Right kidney (tissue), 1 donor: ENCODE measurements at regions not wholly inside any gene's neighbourhood (a gene's known extent, or its start where the extent isn't known, plus 50 kb on each side); places are given as distances from the start of the nearest gene placed in this dataset.
"Not testable (repeated sequence)": the region's sequence is repeated elsewhere in the genome, so short reads cannot be mapped to it uniquely, and the experiment has no call there.

Experiments
- DNase-seq: peaks from one replicate; pipeline ENCODE4 v3.0.0-alpha.2; 2016

GRCh38 chr3:144645300-144645699, 673.7 kb downstream of the DIPK2A start:
- DNase-seq, result no peak

- no peak for DNase-seq
Measured at GRCh38 chr3:144650380-144650779, 678.8 kb downstream of the DIPK2A start.

- DNase-seq, result no peak
Measured at GRCh38 chr3:144652573-144652972, 681.0 kb downstream of the DIPK2A start.

GRCh38 chr3:144655423-144655822, 683.8 kb downstream of the DIPK2A start:
- no peak for DNase-seq

GRCh38 chr3:144660186-144660585, 688.6 kb downstream of the DIPK2A start:
- DNase-seq, result no peak

GRCh38 chr3:144662729-144663128, 691.1 kb downstream of the DIPK2A start:
- no peak for DNase-seq

GRCh38 chr3:144663456-144664436, 692.1 kb downstream of the DIPK2A start:
- DNase-seq, result no peak

GRCh38 chr3:144665567-144666053, 694.0 kb downstream of the DIPK2A start:
- DNase-seq, result no peak

- no peak for DNase-seq
Measured at GRCh38 chr3:144670571-144670970, 698.9 kb downstream of the DIPK2A start.

- no peak for DNase-seq
Measured at GRCh38 chr3:144677103-144677502, 705.5 kb downstream of the DIPK2A start.

- no peak for DNase-seq
Measured at GRCh38 chr3:144683065-144683464, 711.4 kb downstream of the DIPK2A start.

- DNase-seq, result no peak
Measured at GRCh38 chr3:144687862-144688261, 716.2 kb downstream of the DIPK2A start.

GRCh38 chr3:144692488-144692887, 720.9 kb downstream of the DIPK2A start:
- DNase-seq, result no peak

- DNase-seq, result no peak
Measured at GRCh38 chr3:144708437-144708836, 736.8 kb downstream of the DIPK2A start.

- no peak for DNase-seq
Measured at GRCh38 chr3:144737281-144737680, 765.7 kb downstream of the DIPK2A start.

GRCh38 chr3:144743225-144743668, 771.6 kb downstream of the DIPK2A start:
- no peak for DNase-seq

GRCh38 chr3:144744473-144744872, 772.9 kb downstream of the DIPK2A start:
- no peak for DNase-seq

GRCh38 chr3:144746631-144747030, 775.0 kb downstream of the DIPK2A start:
- no peak for DNase-seq

GRCh38 chr3:144749536-144750253, 778.1 kb downstream of the DIPK2A start:
- not testable (repeated sequence) for DNase-seq

GRCh38 chr3:144754076-144754783, 782.6 kb downstream of the DIPK2A start:
- no peak for DNase-seq

- no peak for DNase-seq
Measured at GRCh38 chr3:144756704-144757440, 785.2 kb downstream of the DIPK2A start.

GRCh38 chr3:144760831-144761230, 789.2 kb downstream of the DIPK2A start:
- DNase-seq, result no peak
